ENCODE measurements at regions not wholly inside any gene's neighbourhood (a gene's known extent, or its start where the extent isn't known, plus 50 kb on each side); places are given as distances from the start of the nearest gene placed in this dataset.
"Not testable (repeated sequence)": the region's sequence is repeated elsewhere in the genome, so short reads cannot be mapped to it uniquely, and the experiment has no call there.

- no peak for DNase-seq
- Histone ChIP-seq H3K4me1 (ENCODE audit: control insufficient read depth in 5 of 5, insufficient read depth in 5 of 5, low read length in 5 of 5) (no peaks in the 10 kb centered on the region), H3K27ac (ENCODE audit: low read depth in 1 of 2, low read length in 1 of 2) (no peak overlapping the region), H3K36me3 (ENCODE audit: control insufficient read depth in 4 of 4, insufficient read depth in 4 of 4, low read length in 4 of 4) (no peaks in the 10 kb centered on the region), H3K9ac (ENCODE audit: insufficient read depth in 1 of 2, low read length in 2 of 2) (no peak overlapping the region), H3K27me3 (ENCODE audit: control insufficient read depth in 3 of 3, insufficient read depth in 3 of 3, low read length in 2 of 3) (no peaks in the 10 kb centered on the region), H3K4me3 (no peak overlapping the region), H3K9me3 (ENCODE audit: control insufficient read depth in 4 of 4, insufficient read depth in 3 of 4, low read length in 3 of 4) (peaks cover 0 to 10% (median 1%) of the 10 kb centered on the region in 4 donors)
- TF ChIP-seq CTCF (IDR thresholded peaks at IDR 0.05; ENCODE audit: control extremely low read depth, extremely low read depth): no peak
- no peak for ATAC-seq (ENCODE audit: insufficient read depth, low FRiP score)
- WGBS, 2 donors: 83 to 88% methylated on average over 1 of the region's 1 CpG
Measured at GRCh38 chr14:106377432-106377831, 851.0 kb downstream of the TMEM121 start.

DNA sequence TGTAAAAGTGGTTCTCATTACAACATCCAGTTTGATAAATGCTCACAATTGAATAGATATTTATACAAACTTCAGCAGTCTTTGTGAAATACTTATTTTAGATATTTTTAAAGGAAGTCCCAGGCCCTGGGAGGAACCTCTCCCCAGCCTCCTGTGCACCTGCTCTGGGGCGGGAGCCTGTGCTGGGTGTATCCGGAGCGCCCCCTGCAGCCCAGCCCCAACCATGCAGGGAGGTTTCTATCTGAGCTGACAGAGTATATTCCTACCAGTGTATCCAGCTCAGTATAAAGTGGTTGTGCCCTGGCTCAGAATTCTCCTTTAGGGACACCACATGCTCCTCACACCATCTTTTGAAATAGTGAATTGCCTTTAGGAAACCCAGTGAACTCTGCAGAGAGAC, 851.8 kb downstream of the TMEM121 start:
- Histone ChIP-seq H3K9me3 (ENCODE audit: control insufficient read depth in 4 of 4, insufficient read depth in 3 of 4, low read length in 3 of 4) (peaks cover 0 to 10% (median 2%) of the 10 kb centered on the region in 4 donors), H3K4me1 (ENCODE audit: control insufficient read depth in 5 of 5, insufficient read depth in 5 of 5, low read length in 5 of 5) (no peaks in the 10 kb centered on the region), H3K36me3 (ENCODE audit: control insufficient read depth in 4 of 4, insufficient read depth in 4 of 4, low read length in 4 of 4) (no peaks in the 10 kb centered on the region), H3K27me3 (ENCODE audit: control insufficient read depth in 3 of 3, insufficient read depth in 3 of 3, low read length in 2 of 3) (no peaks in the 10 kb centered on the region), H3K27ac (ENCODE audit: low read depth in 1 of 2, low read length in 1 of 2) (no peak overlapping the region), H3K4me3 (no peak overlapping the region), H3K9ac (ENCODE audit: insufficient read depth in 1 of 2, low read length in 2 of 2) (no peak overlapping the region)
- TF ChIP-seq CTCF (IDR thresholded peaks at IDR 0.05; ENCODE audit: control extremely low read depth, extremely low read depth): no peak
- 3 to 8% methylated on average over 3 of the region's 3 CpGs for WGBS, 2 donors
- ATAC-seq (ENCODE audit: insufficient read depth, low FRiP score) (no peak), DNase-seq (no peak)

- Histone ChIP-seq H3K36me3 (ENCODE audit: control insufficient read depth in 4 of 4, insufficient read depth in 4 of 4, low read length in 4 of 4) (no peaks in the 10 kb centered on the region), H3K27ac (ENCODE audit: low read depth in 1 of 2, low read length in 1 of 2) (no peak overlapping the region), H3K4me3 (no peak overlapping the region), H3K9me3 (ENCODE audit: control insufficient read depth in 4 of 4, insufficient read depth in 3 of 4, low read length in 3 of 4) (peaks cover 0 to 10% (median 2%) of the 10 kb centered on the region in 4 donors), H3K4me1 (ENCODE audit: control insufficient read depth in 5 of 5, insufficient read depth in 5 of 5, low read length in 5 of 5) (no peaks in the 10 kb centered on the region), H3K27me3 (ENCODE audit: control insufficient read depth in 3 of 3, insufficient read depth in 3 of 3, low read length in 2 of 3) (peaks cover 0 to 2% (median 0%) of the 10 kb centered on the region in 3 donors), H3K9ac (ENCODE audit: insufficient read depth in 1 of 2, low read length in 2 of 2) (no peak overlapping the region)
- no peak for TF ChIP-seq CTCF (IDR thresholded peaks at IDR 0.05; ENCODE audit: control extremely low read depth, extremely low read depth)
- no peak for ATAC-seq (ENCODE audit: insufficient read depth, low FRiP score)
- DNase-seq: no peak
- WGBS, 2 donors: 68 to 90% methylated on average over 2 of the region's 2 CpGs
Measured at GRCh38 chr14:106380740-106381139, 854.4 kb downstream of the TMEM121 start.

GRCh38 chr14:106389186-106389585, 862.8 kb downstream of the TMEM121 start:
- H3K36me3 ChIP-seq (ENCODE audit: control insufficient read depth in 4 of 4, insufficient read depth in 4 of 4, low read length in 4 of 4); ATAC-seq (ENCODE audit: insufficient read depth, low FRiP score); H3K4me3 ChIP-seq; H3K27me3 ChIP-seq (ENCODE audit: control insufficient read depth in 3 of 3, insufficient read depth in 3 of 3, low read length in 2 of 3); H3K9ac ChIP-seq (ENCODE audit: insufficient read depth in 1 of 2, low read length in 2 of 2); H3K4me1 ChIP-seq (ENCODE audit: control insufficient read depth in 5 of 5, insufficient read depth in 5 of 5, low read length in 5 of 5); H3K27ac ChIP-seq (ENCODE audit: low read depth in 1 of 2, low read length in 1 of 2); DNase-seq: not testable (repeated sequence)
- H3K9me3 ChIP-seq (ENCODE audit: control insufficient read depth in 4 of 4, insufficient read depth in 3 of 4, low read length in 3 of 4): peaks cover 0 to 17% (median 8%) of the 10 kb centered on the region in 4 donors
- 68 to 78% methylated on average over 8 to 9 of the region's 9 CpGs for WGBS, 2 donors
